TTC549 (cell line): ENCODE measurements at regions not wholly inside any gene's neighbourhood (a gene's known extent, or its start where the extent isn't known, plus 50 kb on each side); places are given as distances from the start of the nearest gene placed in this dataset.
"Not testable (repeated sequence)": the region's sequence is repeated elsewhere in the genome, so short reads cannot be mapped to it uniquely, and the experiment has no call there.

Experiments
- FAIRE-seq: peaks from 2 replicates; lab custom pipeline; 2012; peaks lifted over from hg19 to GRCh38; lab: Jason Lieb, UNC

DNA sequence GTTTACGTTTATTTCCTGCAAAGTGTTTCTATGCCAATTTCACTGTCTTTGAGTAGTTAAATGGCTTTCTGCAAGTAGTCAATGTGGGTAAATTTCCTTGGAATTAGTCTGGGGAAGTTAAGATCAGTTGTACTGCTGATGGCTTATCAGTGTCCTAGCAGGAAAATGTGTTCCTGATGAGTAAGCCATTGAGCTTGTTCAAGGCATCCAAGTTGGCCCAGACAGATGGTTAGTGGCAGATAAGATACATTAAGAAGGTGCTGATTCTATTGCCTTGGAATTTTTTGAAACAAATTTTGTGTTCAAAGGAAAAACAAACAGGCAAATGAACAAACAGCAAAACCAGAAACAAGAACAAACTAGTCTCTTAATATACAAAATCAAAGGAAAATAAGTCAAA, 258.4 kb downstream of the MAP2K6 start:
- no peak for FAIRE-seq

DNA sequence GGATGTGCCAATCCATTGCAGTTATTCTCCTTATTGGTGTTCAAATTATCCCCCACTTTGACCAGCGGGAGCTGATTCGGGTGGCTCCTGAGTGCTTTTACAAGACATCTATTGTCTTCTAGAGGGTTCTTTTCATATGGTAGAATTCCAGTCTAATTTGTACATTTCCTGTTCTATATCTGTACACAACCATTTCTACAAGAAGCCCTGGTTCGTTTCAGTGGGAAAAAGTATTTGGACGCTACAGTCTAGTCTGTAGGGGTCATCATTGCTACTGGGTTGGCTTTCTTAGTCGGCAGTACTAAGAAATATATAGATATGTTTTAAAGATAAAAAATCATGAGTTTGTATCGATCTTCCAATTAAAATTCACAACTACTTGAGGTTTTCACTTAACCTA, 262.6 kb downstream of the MAP2K6 start:
- no peak for FAIRE-seq

DNA sequence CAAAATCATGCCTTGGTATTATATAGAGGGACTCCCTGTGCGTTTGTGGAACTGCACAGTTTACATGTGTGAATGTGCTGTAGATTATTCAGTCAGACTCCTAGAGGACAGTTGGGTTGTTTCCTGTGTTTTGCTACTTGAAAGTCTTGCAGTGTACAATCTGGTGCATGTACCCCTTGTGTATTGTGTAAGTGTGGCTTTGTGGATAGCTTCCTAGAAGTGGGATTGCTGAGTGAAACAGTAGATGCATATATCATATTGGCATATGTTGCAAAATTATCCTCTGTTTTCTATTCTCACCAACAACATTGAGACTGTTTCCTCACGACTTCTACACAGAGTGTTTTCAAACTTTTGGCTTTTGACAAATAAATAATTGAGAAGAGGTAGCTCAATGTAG, 263.7 kb downstream of the MAP2K6 start:
- no peak for FAIRE-seq

DNA sequence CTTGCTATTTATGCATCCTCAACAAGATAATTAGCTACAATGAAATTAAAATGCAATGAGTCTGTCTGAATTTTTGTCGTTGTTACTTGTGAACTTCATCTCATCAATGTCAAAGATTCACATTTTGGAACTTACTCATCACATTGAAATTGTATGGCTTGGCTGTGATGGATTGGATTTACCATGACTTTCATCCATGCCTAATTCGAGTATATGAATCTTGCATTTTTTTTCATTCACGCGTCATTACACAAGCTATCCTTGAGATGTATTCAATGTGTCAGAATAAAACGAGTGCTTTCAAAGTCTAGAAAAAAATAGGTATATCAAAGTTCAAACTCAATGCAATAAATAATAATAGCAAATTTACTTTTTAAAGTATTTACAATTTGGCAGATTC, 265.3 kb downstream of the MAP2K6 start:
- no peak for FAIRE-seq

DNA sequence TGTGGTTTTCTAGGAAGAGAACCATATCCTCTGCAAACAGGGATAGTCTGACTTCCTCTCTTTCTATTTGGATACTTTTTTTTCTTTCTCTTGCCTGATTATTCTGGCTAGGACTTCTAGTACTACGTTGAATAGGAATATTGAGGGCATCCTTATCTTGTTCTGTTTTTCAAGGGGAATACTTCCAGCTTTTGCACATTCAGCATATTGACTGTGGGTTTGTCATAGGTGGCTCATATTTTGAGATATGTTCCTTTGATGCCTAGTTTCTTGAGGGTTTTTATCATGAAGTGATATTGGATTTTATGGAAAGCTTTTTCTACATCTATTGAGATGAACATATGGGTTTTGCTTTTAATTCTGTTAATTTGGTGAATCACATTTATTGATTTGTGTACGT, 269.8 kb downstream of the MAP2K6 start:
- FAIRE-seq, result no peak

DNA sequence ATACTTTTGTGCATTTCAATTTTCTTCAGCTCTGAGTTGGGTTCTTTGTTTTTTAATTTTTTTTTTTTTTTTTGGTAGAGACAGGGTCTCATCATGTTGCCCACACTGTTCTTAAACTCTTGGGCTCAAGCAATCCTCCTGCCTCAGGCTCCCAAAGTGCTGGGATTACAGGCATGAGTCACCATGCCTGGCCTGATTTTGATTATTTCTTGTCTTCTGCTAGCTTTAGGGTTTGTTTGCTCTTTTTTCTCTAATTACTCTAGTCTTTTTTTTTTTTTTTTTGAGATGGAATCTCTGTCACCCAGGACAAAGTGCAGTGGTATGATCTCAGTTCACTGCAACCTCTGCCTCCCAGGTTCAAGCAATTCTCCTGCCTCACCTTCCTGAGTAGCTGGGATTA, 270.7 kb downstream of the MAP2K6 start:
- not testable (repeated sequence) for FAIRE-seq

DNA sequence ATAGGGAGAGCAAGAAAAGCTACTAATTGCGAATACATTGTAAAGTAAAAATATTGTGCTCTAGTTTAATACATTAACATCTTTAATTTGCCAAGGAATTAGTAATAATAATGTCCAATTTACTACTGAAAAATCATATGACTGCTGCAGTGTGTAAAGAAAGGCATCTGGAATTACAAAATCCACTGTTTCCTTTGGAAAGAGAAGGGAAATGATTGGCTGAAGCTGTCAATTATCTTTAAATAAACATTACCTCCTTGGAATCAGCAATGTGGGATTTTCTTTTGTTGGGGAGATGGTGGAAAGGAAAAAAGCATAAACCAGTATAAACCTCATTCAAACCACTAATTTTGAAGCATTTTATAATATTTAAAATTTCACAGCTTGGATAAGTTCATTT, 276.0 kb downstream of the MAP2K6 start:
- FAIRE-seq, result no peak

DNA sequence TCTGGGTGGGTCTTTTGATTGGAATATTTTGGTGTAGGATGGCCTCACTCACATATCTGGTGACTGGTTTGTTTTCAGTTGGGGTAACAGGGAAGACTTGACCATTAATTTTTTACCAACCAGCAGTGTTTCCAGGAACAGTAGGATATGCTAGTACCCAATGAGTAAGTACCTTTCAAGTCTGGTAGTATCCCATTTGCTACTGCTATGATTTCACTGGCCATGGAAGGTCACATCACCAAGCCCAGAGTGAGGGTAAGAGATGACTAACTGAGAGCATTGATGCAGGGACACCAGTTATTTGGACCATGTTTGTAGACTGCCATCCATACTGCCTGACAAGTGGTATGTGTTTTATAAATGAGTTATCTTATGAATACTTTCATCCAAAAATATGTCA, 277.7 kb downstream of the MAP2K6 start:
- FAIRE-seq, result no peak

DNA sequence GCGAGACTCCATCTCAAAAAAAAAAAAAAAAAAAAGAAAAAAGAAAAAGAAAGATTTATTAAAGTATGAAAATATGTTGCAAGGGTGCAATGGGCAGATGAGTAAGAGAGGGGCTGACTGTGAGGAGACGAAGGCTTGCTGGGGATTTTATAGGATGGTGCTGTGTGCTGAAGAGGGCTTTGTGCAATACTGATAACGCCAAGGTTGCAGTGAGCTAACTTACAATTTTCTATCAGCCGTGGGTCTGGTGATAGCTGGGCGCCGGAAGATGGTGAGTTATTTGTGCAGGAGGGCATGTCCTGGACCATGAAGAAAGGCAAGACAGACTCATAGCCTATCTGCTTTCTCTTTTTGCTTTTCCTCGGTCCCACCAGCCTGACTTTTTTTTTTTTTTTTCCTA, 281.1 kb downstream of the MAP2K6 start:
- no peak for FAIRE-seq

DNA sequence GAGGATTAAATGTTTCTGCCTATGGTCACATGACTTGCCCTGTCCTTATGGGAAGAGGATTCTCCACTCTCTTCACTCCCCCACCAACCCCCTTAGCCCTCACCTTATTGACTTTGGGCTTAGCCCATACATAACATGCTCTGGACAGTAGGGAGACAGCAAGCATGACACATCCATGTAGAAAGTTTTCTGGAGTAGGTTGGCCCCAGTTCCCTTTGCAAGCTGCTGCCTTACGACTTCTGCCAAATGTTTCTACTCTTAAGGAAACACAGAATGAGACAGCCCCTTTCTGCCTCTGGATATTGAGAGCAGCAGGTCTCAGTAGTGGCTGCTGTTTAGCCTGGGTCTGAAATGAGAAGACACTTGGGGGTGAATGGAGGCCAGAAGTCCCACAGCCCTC, 282.2 kb downstream of the MAP2K6 start:
- no peak for FAIRE-seq

DNA sequence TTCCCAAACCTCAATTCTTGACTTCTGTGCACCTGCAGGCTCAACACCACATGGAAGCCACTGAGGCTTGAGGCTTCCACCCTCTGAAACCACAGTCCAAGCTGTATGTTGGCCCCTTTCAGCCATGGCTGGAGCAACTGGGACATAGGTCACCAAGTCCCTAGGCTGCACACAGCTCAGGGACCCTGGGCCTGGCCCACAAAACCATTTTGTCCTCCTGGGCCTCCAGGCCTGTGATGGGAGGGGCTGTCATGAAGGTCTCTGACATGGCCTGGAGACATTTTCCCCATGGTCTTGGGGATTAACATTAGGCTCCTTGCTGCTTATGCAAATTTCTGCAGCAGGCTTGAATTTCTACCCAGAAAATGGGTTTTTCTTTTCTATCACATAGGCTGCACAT, 283.9 kb downstream of the MAP2K6 start:
- FAIRE-seq, result not testable (repeated sequence)

DNA sequence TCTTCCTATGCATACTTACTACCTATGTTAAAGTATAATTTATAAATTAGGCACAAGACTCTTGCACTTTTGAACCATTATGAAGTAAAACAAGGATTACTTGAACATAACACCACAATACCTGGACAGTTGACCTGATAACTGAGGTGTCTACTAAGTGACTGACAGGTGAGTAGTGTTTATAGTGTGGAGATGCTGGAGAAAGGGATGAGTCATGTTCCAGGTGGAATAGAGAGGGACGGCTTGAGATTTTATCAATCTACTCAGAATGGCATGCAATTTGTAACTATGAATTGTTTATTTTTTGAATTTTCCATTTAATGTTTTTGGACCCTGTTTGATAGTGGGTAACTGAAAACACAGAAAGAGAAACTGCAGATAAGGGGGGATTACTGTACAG, 287.6 kb downstream of the MAP2K6 start:
- FAIRE-seq, result no peak

DNA sequence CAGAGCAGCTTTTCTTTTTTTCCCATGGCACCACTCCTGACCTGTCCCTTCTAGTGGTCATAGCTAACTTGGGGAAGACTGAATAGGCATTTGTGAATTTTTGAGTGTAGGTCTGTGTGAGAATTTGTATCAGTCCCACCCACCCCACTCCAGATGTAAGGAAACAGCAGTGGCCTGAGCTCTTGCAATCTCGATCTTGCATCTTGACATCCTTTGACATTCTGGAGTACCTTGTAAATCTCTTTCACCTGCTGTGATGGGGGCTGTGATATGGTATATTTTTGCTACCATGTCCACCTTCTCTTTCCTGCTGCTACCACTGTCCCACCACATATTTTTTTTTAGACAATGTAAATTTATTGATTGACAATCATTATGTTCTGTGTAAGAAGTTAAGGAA, 289.3 kb downstream of the MAP2K6 start:
- no peak for FAIRE-seq

DNA sequence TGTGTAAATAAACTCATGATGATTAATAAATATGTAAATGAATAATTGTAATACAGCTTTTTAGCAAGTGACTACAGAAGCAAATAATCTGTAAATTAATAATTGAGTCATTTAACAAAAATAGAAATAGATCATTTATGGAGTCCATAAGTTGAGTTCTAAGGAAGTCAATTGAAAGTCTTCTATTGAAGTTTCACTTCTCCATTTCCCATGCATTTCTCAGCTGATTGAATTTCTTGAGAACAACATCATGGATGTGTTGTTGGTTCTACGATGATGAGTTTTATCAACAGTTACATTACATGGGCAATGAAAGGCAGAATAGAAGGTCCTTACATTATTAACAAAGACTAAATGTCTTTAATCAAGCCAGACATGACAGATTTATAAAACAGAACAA, 290.4 kb downstream of the MAP2K6 start:
- no peak for FAIRE-seq

DNA sequence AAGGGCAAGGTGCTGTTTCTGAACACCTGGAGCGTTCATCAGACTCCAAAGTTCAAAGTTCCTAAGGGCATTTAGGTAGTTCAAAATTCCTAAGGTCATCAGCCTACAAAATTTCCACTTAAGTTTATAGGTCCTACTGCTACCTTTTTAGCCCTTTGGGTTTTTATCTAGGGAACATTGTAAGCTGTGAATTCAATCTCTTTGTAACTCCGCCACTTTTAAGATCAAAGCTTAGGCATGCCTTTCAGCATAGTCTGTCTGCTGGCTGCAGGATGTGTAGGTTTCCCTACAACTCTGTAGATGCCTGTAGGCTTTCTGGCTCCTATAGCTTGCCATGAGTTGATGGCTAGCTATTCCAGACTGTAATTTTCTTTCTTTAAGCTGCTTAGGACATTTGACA, 291.6 kb downstream of the MAP2K6 start:
- FAIRE-seq, result no peak

DNA sequence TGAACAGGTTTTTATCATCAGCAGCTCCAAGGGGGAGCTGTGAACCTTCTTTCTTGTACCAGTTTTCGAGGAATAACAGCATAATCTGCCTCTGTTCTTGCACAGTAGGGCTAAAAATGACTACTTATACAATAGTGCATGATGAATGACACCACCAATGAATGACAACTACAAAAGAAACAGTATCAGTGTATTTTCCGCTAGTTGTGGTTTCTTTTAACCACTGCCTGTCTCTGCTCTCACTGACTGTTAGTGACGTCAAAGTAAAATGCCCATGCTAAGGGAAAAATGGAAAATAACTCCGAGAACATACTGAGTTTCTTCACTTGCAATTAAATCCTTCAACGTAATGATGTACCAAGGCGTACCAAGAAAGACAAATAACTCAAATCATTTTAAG, 294.9 kb downstream of the MAP2K6 start:
- FAIRE-seq, result no peak

DNA sequence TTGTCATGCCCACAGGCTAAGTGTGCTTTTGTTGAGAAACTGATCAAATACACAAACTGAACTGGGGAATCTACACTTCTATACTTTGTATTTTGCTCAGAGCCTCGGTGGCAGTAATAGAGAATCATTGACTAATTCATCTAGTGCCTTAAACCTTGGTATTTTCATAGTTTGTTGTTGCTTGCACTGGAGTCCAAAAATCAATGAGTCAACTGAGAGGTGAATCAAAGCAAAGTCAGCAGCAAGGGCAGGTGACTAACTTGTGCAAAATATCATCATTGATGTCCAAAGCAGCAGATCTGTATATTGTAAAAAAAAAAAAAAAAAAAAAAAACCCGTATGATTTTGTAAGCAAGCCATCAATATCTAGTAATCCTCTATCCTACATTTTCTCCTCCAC, 296.4 kb downstream of the MAP2K6 start:
- no peak for FAIRE-seq

DNA sequence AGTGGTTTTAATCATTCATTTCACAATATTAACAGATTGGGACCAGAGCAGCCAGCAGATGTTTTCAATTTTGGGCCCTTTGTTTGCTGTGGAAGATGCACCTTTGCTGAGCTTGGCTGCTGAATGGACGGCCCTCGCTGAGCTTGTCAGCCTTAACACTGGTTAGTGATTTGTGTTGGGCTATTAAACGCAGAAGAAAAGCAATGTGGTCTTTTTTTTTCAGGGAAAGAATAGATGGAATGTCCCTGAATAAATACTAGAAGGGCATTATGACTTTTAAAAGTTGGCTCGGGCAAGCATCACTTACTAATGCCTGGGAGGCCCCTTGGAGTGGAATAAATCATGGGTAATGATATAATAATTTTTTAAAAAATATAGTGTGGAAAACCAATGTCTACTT, 297.0 kb downstream of the MAP2K6 start:
- FAIRE-seq, result no peak

DNA sequence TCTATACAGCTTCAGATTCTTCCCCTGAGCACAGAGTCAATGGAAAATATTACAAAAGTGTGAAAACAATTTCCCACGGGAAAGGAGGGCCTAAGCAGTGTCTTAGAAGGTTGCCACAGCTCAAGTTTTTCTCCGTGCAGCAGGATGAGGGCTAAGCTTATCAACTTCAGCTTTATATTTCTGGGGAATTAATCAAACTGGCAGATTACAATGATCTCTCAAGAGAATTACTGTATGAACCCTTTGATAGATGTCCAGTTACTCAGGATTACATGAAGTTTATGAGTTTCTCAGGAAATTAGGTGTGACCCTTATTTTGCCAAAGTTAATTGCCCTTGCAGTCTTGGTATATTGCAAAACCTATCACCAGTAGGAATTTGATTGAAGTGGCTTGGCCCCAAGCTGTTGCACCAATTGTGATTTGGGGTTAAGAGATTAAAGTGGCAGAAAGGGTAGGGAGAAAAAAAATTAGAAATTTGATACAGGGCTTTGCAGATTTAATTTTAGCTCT, 298.4 kb downstream of the MAP2K6 start:
- FAIRE-seq, result no peak

DNA sequence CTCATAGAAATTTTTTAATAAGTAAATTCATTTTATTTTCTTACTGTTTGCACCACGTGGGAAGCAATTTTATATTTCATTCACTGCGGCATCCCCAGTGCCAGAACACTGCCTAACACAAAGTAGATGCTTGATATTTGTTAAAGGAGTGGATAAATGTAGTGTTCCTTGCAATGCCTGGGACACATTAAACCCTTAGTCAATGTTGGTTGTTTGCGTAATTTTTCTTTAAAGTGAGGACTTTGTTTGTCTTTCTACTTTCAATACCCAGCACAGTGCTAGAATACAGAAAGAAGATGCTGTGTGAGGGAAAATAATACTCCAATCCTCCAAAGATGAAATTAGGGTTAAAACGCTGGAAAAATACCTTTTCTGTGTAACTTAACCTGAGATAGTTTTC, 299.3 kb downstream of the MAP2K6 start:
- FAIRE-seq, result no peak

DNA sequence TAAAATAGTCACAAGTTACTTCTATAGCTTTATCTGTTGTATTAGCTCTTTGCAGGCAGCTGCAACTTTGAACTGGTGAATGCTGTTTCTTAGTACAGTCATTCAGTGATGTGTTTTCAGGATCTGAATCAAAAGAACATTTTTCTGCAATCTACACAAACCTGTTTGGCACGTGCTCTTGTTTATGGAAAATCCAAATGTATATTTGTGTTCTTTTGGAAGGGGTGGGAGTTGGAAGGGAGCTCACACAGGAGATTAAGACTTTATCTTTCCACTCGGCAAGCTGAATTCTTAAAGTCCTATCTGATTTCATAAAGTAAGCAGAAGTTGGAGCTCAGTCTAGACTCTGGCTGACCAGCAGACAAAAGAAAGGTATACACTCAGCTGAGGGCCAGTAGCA, 300.2 kb downstream of the MAP2K6 start:
- no peak for FAIRE-seq

DNA sequence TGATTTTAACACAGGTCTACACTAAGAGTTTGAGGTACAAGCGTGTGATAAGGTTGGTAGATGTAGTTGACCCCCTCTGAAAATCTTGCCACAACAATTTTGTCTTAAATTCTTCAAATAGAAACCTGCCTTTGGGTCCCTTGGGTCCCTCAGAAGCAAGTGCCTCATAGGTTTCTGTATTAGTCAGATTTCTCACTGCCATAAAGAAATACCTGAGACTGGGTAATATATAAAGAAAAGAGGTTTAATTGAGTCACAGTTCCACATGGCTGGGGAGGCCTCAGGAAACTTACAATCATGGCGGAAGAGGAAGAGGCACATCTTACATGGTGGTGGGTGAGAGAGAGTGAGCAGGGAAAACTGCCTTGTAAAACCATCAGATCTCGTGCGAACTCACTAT, 301.2 kb downstream of the MAP2K6 start:
- FAIRE-seq, result no peak

DNA sequence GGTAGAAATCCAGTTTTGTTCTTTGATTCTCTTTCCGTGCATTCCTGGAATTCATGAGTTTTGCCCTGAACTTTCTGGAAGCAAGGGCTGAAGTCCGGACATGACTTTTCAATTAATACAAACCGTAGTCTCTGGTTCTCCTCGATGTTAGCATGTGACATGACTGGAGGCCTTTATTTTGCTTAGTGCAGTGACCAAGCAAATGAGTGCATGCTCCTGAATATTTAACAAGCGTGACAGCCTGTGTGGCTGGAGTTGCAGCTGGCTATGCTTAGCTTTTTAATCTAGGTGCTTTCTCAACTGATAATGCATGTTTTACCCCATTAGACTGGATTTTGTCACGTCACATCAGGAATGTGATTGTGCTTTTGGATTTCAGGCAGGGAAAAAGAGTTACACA, 302.1 kb downstream of the MAP2K6 start:
- no peak for FAIRE-seq

DNA sequence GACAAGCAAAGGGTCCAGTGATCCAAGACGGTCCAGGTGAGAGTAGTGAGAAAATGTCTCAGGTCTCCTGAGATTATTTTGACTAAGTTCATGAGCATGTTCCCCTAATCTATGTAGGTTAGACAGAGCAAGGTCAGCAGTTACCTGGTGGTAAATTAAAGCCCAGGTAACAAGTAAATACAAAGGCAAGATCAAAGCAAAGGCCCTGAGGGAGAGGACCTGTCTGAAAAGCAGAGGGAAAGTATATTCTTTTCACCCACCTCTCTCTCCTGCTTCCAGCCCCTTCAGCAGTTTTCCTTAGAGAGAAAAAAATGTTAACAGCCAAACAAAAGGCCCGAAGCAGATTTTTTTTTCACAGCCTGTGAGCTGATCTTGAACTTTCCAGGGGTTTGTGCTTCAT, 302.7 kb downstream of the MAP2K6 start:
- FAIRE-seq, result no peak

DNA sequence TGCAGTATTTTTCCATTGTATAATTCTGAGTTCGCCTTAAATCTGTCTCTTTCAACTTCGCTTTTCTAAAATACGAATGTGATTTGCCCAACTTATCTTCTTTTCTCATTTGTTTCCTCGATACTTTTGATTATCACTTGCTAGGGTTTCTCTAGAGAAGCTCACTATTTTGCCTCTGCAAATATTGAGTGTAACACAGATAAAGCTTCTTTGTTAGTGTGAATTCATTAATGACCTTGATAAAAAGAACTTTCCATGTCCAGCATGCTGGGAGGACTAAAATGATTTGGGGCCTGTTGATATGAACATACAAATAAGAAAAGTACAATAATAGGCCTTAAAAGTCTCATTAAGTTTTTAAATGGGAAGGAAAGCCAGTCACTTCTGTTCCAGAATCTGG, 303.3 kb downstream of the MAP2K6 start:
- no peak for FAIRE-seq
